HG02798 (cell line): ENCODE measurements at regions not wholly inside any gene's neighbourhood (a gene's known extent, or its start where the extent isn't known, plus 50 kb on each side); places are given as distances from the start of the nearest gene placed in this dataset.

ENCODE experiments used
- ATAC-seq: cut with Tn5 transposase; IDR thresholded peaks from one replicate; pipeline ENCODE4 v1.9.1; 2021; ENCODE audit warnings: mild to moderate bottlenecking; ENCODE audit not compliant: unreplicated experiment, poor library complexity

DNA sequence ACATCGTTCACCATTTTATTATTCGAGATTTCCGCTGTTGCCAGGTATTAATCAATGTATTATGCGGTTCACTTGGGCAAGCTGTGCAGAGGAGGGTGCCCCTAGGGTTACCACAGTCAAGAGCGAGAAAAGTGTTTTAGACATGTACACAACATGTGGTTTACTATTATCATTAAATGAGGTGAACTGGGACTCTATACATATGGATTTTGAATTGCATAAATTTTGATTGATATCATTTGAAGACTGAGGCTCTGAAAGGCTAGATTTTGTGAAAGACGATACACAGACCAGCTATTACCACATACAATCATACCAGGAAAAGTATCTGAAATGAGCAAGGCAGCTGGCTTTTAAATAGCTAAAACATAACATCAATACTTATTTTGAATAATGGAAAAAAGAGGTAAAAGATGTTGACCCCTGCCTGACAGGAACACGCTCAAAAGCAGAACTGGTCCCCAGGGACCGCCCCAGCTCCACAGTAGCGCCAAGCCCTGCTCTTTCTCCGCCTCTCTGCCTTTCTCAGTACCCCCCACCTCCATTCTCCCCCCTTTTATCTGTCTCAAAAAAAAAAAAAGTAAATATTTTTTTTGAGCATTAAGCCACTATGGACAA lies 413.4 kb upstream of the MKI67 start:
- no peak for ATAC-seq

DNA sequence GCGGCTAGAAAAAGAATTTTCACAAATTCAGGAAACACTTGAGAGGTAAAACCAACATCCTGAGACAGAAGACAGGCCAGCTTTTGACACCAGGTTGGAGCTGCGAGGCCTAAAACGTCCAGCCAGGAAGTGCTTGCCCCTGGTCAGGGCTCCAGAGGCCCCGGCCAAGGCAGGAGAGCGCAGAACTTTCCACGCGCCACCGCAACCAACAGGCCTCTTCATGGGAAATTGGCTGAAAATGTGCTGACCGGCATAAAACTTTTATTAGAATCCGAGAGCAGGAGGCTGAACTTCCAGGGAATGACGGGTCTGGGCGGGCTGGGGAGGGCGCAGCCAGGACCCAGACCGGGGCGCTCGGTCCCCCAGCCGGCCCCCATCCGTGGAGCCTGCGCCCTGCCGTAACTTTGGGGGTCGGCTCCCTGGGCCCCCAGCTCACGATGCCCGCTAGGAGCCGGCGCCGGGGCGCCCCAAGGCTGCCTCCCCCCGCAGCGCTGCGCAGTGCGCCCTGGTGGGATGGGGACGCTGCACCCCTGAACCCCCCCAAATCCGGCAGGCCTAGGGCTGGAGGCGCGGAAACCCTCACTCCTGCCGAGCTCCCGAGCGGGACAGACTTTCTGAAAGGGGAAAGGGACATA lies 414.0 kb upstream of the MKI67 start:
- ATAC-seq = no peak

DNA sequence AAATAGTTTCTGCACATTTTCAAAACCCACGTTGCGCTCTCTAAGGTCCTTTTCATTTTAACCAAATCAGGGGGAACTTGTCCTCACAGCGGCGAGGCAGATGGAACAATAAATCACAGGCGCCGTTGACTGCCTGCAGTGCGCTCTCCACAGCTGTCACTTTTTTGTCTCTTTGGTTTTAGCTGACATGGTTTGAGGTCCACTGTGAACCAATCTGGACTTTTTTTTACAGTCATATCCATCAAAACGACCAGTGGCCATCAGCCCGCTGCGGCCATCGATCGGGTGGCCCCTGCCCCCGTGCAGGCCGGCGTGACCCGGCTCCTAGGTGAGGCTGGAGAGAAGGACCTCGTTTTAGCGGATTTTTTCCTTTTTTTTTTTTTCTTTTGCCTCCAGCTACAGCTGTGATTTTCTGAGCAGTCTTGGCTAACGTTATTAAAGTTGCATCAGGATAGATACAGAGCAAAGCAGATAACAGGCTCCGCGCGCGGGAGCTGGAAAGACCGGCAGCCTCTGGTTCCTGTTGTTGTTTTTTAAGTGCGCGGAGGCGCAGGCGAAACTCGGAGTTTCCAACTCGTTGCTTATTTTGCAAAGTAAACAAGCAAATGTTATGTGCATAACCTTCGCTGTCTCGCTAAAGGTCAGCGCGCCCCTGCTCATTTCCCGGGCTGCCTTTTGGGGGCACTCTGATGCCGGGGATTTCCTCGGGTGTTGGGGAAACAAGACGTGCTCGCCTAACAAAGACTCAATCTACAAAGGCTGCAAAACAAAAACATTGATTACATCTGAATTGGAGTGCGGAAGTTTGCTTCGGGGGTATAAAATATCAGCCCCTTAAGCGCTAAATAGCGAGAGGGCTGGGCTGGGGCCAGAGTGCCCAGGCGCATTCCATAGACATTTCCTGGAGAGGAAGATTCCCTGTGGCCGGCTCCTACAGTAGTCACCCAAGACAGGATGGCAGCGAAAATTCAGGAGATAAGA lies 414.8 kb upstream of the MKI67 start:
- ATAC-seq = no peak

DNA sequence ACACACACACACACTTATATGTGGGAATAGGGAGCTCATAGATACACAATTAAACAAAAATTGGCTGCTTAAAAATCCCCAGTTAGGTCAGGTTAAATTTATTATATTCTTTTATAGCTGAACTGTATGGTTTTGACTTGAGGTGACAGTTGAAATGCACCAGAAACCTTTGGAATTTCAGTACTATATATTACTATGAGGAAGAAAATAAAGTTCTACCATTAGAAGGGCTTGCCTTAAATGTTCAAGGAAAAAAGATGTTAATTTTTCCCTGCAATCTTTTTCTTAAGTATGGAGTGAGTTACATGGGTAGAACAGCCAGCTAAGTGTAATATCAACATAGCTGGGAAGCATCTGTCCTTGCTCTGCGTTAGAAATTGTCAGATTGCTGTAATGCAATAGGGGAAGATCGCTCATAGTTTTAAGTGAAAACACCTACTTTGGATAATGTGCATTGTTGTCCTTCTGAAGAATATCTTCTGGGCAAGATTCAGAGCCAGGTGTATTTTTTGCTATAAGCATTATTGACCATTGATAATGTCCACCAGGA lies 415.8 kb upstream of the MKI67 start:
- no peak for ATAC-seq

DNA sequence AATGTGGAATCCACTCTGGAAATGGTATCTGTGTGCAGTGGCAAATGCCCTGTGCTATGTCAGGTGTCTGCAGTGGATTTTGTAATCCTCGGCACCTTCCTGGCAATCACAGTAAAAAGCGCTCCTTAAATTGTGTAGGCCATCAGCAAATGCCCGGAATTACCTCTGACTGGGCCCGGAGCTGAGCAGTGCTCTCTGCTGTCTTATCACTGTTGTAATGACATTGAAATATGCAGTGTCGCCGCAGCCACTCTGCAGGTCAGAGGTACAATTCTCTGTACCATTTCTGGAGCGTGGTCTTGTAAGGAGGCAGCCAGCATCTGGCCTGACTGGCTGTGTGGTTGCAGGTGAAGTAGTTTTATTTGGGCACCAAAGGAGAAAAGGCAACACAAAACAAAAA lies 416.4 kb upstream of the MKI67 start:
- no peak for ATAC-seq

DNA sequence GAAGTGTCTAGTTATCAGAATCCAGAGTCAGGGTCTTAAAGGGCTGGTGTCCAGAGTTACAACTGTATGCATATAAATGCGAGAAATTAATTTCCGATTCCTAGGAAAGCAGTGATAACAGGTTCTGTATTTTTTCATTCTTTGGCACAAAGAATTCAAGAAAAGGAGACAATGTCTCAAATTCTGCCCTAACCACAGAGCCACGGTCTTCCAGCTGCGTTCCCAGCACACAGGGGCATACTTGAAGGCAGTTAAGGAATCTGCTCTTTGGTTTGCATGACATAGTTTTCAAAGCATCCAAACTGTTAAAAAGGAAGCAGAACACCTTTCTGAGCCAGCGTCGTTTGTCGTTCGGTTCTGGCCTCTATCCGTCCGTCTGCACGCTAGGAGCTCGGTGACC lies 416.9 kb upstream of the MKI67 start:
- ATAC-seq = no peak

DNA sequence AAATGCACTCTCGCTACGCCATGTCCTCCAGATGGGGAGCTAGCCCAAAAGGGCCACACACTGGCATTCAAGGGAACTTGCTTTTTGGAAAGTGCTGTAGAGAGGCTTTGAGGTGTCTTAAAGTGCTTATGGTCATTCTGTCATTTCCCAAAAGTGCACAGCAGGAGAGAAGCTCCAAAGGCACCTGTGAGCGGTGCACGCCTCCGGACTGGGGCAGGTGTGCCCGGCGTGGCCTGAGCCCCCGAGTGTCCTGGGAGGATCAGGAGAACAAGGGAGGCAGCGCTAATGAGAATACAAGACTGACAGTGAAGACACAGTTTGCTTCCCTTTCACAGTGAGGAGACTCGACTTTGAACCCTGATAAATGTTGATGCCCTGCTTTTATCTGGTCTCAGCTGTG lies 419.0 kb upstream of the MKI67 start:
- ATAC-seq = no peak

DNA sequence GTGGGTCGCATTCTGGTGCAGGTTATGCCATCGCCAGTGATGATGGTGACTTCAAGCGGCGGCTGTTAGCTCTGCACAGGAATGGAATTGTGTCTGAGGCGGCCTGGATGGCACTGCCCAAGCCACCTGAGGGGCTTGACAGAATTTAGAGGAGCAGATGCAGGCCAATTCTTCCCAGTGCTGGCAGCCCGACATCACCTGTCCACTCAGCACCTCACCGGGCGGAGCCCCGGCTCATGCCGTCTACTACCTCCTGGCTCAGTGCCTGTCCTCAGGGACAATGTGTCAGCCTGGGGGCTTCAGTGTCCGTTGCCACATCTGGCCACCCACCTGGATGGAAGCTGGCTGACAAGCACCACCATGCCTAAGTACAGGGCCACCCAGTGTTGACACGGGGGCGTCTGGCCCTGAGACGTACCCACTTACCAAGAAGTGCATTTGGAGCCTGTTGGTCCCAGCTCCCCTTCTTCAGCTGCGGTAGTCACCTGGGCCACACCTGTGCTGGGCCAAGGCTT lies 420.5 kb upstream of the MKI67 start:
- no peak for ATAC-seq

DNA sequence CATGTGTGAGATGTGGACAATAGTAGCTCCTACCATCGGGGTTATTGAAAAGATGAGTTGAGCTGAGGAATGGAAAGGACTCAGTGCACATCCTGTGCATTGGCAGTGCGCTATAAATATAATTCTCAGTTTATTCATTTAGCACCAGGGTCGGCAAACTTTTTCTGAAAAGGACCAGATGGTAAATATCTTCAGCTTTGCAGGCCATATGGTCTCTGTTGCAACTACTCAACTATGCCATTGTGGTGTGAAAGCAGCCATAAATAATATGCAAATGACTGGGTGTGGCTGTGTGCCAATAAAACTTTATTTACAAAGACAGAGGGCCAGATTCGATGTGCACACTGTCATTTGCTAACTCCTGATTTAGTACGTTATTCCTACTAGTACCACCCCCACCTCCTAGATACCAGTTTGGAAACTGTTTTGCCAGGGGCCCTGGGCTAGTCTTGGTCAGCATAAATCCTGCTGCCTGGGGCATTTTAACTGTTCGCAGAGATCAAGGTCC lies 422.9 kb upstream of the MKI67 start:
- ATAC-seq = no peak

DNA sequence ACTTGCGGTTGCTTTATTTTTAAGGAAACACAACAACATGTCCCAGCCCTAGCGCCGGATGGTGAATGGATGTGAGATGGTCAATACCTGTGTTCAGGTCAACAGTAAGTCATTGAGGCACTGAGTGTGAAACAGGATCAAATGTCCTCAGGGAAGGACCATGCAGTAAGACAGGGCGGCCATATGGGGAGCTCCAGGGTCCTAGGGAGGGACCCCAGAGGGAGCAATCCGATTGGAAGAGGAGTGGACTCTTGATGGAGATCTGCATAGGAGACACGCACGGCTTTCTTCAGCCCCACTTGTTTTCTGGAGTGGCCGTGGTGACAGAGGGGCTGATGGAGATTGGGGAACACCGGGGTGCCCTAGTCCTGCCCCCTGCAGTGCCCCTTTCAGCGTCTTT lies 423.8 kb upstream of the MKI67 start:
- ATAC-seq = no peak

DNA sequence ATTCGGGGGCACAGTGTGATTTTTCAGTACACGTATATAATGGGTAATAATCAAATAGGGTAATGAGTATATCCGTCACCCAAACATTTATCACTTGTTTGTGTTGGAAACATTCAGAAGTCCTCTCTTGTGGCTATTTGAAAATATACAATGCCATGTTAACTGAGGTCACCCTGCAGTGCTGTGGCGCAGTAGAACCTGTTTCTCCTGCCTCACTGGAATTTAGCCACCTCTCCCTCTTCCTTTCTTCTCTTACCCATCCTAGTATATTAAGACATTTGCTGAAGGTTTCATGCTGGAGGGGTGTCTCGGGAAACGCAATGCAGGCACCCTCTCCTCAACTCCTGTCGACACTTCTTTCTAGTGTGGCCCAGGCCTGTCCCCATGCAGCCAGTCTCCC lies 425.3 kb upstream of the MKI67 start:
- no peak for ATAC-seq

DNA sequence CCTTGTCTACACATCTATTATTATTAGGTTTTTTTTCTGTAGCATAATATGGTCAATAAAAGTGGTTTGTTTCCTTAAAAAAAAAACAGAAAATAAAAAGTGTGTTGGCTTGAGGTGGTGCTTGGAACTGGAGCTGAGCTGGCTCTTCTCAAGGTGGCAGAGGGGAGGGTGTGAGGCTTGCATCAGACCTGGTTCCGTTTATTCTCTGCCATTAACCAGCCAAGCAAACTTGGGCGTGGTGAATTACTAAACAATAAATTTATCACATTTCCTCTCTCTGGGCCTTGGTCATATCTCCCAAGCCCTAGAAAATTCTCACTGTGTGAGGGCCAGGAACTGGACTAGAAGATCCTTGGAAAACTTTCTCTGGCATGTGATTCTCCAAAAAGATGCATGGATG lies 427.5 kb upstream of the MKI67 start:
- ATAC-seq = no peak

DNA sequence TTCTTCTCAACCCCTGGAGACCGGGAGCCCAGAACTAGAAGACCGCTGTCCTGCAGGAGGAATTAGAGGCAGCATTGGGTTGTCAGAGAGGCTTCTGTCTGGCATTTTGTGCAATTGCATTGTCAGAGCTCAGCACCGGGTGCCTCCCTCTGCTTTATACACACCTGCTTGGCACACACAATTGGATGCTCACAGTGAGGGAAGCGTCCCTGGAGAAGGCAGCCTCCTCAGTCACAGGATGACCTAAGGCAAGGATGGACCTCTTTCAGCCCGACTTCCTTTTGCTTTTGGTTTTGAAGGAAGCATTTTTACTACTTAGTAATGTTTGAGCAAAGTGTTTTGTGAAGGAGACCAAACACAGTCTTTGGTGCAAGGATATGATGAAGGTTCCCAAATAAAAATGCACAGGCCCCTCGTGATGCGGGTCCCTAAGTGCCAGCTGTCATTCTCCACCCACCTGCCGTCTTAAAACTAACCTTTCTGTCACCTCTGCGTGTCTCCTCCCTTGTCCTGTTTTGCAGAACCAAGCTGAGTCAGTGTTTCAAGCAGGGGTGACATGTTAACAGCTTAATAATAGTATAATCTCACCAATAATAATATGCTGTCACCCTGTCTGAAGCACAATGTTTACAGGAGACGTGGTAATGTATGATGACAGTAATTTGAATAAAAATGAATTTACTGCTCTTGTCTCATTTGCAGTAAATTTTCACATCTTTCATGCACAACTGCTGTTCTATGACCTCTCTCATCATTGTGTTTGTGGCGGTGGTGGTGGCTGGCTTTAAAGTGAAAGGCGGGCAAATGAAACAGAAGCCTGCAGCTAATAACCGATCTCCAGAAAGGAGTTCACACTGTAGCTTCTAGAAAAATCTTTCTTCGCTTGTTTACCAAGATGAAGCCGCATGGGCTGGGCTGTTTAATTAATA lies 430.2 kb upstream of the MKI67 start:
- ATAC-seq = no peak

DNA sequence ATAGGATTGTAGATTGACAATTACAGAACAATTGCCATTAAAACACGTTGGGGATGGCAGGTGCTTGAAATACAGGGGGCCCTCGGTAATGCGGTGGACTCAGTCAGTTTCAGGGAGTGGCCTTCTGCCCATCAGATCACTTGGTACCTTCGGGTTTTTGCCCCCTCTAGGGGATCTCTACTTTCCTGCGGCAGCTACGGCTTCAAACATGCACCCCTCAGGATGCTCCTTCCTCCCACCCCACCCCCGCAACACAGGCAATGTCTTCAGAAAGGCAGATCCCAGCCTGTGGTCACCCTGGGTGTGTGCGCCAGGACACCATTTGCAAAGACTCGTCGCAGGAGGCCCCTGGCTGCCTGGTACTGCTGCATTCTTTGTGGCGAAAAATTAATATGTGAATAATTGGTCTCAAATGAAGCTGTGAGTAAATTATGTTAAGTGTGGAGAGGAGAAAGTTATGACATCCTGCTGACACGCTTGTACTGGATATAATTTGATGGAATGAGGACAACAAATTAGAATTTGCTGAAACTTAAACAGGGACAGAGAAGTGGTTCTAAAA lies 431.0 kb upstream of the MKI67 start:
- ATAC-seq = no peak

DNA sequence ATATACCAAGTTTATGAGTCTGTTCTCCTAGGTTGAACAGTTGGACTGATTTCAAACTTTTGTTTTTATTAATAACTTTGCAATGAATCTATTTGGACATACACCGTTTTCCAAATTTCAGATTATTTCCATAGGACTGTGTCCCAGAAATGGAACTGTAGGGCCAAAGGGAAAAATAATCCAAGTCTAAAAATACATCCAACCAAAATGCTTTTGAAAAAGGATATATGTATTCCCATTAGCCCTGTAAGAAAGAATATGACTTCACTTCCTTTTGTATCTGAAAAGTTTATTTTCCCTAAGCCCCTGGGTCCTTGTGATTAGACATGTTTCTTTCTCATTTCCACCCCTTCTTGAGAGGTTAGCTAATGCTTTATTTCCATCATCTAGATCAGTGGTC lies 434.2 kb upstream of the MKI67 start:
- ATAC-seq = no peak

DNA sequence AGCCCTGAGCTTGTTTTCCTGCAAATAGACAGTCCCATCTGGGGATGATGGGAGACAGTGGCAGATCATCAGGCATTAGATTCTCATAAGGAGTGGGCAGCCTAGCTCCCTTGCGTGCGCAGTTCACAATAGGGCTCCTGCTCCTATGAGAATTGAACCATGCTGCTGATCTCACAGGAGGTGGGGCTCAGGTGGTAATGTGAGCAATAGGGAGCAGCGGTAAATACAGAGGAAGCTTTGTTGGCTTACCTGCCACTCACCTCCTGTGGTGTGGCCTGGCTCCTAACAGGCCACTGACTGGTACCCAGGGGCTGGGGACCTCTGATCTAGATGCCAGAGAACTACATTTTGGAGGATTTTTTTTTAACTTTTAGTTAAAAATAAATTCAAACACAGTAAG lies 434.8 kb upstream of the MKI67 start:
- ATAC-seq = no peak

DNA sequence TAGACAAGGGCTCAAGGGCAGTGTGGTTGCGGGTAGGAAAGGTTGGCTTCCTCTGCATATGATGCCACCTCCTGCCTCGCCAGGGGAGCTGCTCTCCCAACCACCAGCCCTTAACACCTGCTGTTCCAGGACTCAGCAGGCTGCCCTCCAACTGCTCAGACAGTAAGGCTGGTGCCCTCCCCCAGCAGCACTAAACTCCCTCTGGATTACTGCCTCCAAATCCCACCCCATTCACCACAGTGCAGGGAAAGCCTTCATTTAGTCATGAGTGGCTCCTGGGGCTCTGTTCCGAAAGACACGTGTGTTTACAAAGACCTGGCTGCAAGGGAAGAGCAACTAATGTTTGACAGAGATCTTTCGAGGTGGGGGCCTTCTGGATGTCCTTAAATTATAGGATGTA lies 437.2 kb upstream of the MKI67 start:
- ATAC-seq = no peak

DNA sequence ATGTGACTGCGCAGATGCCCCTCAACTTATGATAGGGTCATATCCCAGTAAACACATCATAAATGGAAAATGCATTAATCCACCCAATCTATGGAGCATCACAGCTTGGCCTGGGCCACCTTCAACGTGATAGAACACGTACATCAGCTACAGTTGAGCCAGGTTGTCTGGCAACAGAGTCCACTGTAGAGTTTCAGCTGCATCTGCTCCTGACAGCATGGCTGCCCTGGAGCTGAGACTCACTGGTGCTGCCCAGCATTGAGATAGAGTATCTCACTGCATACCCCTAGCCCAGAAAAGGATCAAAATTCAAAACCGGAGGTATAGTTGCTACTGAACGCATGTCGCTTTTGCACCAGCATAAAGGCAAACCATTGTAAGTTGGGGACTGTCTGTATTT lies 437.7 kb upstream of the MKI67 start:
- no peak for ATAC-seq

DNA sequence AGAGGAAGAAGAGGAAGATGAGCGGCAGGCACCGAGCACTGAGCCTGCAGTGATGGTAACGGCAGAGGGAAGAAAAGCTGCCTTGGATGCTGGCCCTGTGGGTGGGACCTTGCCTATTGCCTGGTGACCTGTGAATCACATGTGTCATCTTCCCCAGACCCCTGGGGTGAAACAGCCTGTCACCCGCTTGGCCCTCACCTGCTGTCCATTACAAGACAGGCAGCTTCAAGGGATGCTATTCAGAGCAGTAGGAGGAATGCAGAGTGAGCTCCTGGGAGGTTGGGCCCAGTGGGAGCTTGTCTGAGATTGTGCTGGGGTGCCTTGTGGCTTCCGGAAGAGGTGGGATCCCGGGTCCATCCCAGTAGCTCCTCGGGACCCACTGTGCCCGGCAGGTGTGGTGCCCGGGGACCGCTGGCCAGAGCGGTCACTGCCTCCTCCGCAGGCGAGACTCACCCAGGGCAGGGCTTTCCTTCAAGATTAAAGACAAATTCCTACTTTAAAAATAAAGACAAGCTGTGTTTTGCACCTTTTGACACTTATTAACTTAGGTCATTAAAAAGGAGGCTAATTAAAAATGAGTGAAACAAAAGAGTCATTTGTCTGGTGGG lies 440.2 kb upstream of the MKI67 start:
- ATAC-seq = no peak
